ENCODE measurements at regions not wholly inside any gene's neighbourhood (a gene's known extent, or its start where the extent isn't known, plus 50 kb on each side); places are given as distances from the start of the nearest gene placed in this dataset.

DNA sequence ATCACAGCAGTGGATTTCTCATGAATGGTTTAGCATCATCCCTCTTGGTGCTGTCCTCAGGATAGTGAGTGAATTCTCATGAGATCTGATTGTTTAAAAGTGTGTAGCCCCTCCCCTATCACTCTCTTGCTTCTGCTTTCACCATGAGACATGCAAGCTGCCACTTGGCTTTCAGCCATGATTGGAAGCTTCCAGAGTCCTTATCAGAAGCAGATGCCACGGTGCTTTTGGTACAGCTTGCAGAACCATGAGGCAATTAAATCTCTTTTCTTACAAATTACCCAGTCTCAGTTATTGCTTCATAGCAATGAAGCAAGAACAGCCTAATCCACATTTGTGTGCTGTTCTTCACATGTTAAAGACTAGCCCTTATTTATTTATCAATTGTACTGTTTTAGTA is 495.2 kb upstream of the EPHA6 start:
- TF ChIP-seq, protein P1, sequence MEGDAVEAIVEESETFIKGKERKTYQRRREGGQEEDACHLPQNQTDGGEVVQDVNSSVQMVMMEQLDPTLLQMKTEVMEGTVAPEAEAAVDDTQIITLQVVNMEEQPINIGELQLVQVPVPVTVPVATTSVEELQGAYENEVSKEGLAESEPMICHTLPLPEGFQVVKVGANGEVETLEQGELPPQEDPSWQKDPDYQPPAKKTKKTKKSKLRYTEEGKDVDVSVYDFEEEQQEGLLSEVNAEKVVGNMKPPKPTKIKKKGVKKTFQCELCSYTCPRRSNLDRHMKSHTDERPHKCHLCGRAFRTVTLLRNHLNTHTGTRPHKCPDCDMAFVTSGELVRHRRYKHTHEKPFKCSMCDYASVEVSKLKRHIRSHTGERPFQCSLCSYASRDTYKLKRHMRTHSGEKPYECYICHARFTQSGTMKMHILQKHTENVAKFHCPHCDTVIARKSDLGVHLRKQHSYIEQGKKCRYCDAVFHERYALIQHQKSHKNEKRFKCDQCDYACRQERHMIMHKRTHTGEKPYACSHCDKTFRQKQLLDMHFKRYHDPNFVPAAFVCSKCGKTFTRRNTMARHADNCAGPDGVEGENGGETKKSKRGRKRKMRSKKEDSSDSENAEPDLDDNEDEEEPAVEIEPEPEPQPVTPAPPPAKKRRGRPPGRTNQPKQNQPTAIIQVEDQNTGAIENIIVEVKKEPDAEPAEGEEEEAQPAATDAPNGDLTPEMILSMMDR (IDR thresholded peaks at IDR 0.05) = no peak
- TF ChIP-seq POLR2A (IDR thresholded peaks at IDR 0.05) = no peak

Data from esophagus squamous epithelium (tissue), 4 donors.